Transverse colon (tissue), 4 donors: ENCODE measurements at regions not wholly inside any gene's neighbourhood (a gene's known extent, or its start where the extent isn't known, plus 50 kb on each side); places are given as distances from the start of the nearest gene placed in this dataset.

Experiments used
- EP300 ChIP-seq: sonication (generic); formaldehyde crosslinking; IDR thresholded peaks from one replicate; pipeline ENCODE4 v1.6.1; 2017; ENCODE audit warnings: antibody characterized with exemption, low read depth
- POLR2A ChIP-seq: fragments of 450-650 bp; IDR thresholded peaks from one replicate; pipeline ENCODE4 v1.6.1; 2016; ENCODE audit warnings: antibody characterized with exemption, mild to moderate bottlenecking, moderate library complexity
- POLR2AphosphoS5 ChIP-seq, 3 donors: sonication (generic); formaldehyde crosslinking; IDR thresholded peaks; one replicate each; pipeline ENCODE4 v1.6.1; 2016; ENCODE audit warnings: antibody characterized with exemption in 3 of 3
- TF ChIP-seq, protein P1 (sequence below), 5 experiments: fragments of 200-600 bp in 3 of 5; fragments of 450-650 bp in 2 of 5; sonication (generic) in 3 of 5; IDR thresholded peaks; 1 replicate in 2 of 5; 2 replicates in 3 of 5; pipeline ENCODE4 v1.5.1; 2016 to 2017; ENCODE audit warnings: antibody characterized with exemption in 5 of 5, inconsistent platforms in 3 of 5, mild to moderate bottlenecking in 2 of 5, moderate library complexity in 1 of 5

- TF ChIP-seq, protein P1, sequence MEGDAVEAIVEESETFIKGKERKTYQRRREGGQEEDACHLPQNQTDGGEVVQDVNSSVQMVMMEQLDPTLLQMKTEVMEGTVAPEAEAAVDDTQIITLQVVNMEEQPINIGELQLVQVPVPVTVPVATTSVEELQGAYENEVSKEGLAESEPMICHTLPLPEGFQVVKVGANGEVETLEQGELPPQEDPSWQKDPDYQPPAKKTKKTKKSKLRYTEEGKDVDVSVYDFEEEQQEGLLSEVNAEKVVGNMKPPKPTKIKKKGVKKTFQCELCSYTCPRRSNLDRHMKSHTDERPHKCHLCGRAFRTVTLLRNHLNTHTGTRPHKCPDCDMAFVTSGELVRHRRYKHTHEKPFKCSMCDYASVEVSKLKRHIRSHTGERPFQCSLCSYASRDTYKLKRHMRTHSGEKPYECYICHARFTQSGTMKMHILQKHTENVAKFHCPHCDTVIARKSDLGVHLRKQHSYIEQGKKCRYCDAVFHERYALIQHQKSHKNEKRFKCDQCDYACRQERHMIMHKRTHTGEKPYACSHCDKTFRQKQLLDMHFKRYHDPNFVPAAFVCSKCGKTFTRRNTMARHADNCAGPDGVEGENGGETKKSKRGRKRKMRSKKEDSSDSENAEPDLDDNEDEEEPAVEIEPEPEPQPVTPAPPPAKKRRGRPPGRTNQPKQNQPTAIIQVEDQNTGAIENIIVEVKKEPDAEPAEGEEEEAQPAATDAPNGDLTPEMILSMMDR (IDR thresholded peaks at IDR 0.05) = no peak
- TF ChIP-seq EP300 (no peak), POLR2A (no peak), POLR2AphosphoS5 (IDR thresholded peaks at IDR 0.05) (no peak)
These were observed 175.9 kb downstream of the OTOL1 start for GRCh38 chr3:161672478-161672877.
